ENCODE measurements at regions not wholly inside any gene's neighbourhood (a gene's known extent, or its start where the extent isn't known, plus 50 kb on each side); places are given as distances from the start of the nearest gene placed in this dataset.

GRCh38 chr17:77462553-77463497 is 322.1 kb downstream of the SEC14L1 start:
- TF ChIP-seq POLR2A (IDR thresholded peaks at IDR 0.05; ENCODE audit: low read depth, low read length) = no peak
- FAIRE-seq = no peak
- DNase-seq (ENCODE audit: insufficient read length, low spot score) = no peak

GRCh38 chr17:77464988-77465357 is 324.2 kb downstream of the SEC14L1 start:
- no peak for TF ChIP-seq POLR2A (IDR thresholded peaks at IDR 0.05; ENCODE audit: low read depth, low read length)
- FAIRE-seq (no peak), DNase-seq (ENCODE audit: insufficient read length, low spot score) (no peak)

GRCh38 chr17:77465358-77466041 is 324.7 kb downstream of the SEC14L1 start:
- no peak for FAIRE-seq

GRCh38 chr17:77466140-77466539 is 325.4 kb downstream of the SEC14L1 start:
- FAIRE-seq = no peak
- TF ChIP-seq POLR2A (IDR thresholded peaks at IDR 0.05; ENCODE audit: low read depth, low read length) = no peak
- no peak for DNase-seq (ENCODE audit: insufficient read length, low spot score)

More at GRCh38 chr17:77465358-77466041, 324.7 kb downstream of the SEC14L1 start:
- peak; percentile 85 for DNase-seq (ENCODE audit: insufficient read length, low spot score)
- TF ChIP-seq POLR2A (IDR thresholded peaks at IDR 0.05; ENCODE audit: low read depth, low read length) = no peak

- FAIRE-seq = no peak
- no peak for DNase-seq (ENCODE audit: insufficient read length, low spot score)
- no peak for TF ChIP-seq POLR2A (IDR thresholded peaks at IDR 0.05; ENCODE audit: low read depth, low read length)
These were observed 325.9 kb downstream of the SEC14L1 start for GRCh38 chr17:77466596-77467223.

- no peak for FAIRE-seq
- no peak for DNase-seq (ENCODE audit: insufficient read length, low spot score)
- no peak for TF ChIP-seq POLR2A (IDR thresholded peaks at IDR 0.05; ENCODE audit: low read depth, low read length)
These were observed 326.8 kb downstream of the SEC14L1 start for GRCh38 chr17:77467521-77467920.

GRCh38 chr17:77468897-77469296 is 328.1 kb downstream of the SEC14L1 start:
- DNase-seq (ENCODE audit: insufficient read length, low spot score) (no peak), FAIRE-seq (no peak)

GRCh38 chr17:77470330-77470786 is 329.6 kb downstream of the SEC14L1 start:
- FAIRE-seq (no peak), DNase-seq (ENCODE audit: insufficient read length, low spot score) (no peak)
- no peak for TF ChIP-seq POLR2A (IDR thresholded peaks at IDR 0.05; ENCODE audit: low read depth, low read length)

More at GRCh38 chr17:77468897-77469296, 328.1 kb downstream of the SEC14L1 start:
- TF ChIP-seq POLR2A (IDR thresholded peaks at IDR 0.05; ENCODE audit: low read depth, low read length) = no peak

GRCh38 chr17:77470800-77471733 is 330.3 kb downstream of the SEC14L1 start:
- no peak for TF ChIP-seq POLR2A (IDR thresholded peaks at IDR 0.05; ENCODE audit: low read depth, low read length)
- FAIRE-seq = no peak
- peak; percentile 88 for DNase-seq (ENCODE audit: insufficient read length, low spot score)

GRCh38 chr17:77471984-77472461 is 331.3 kb downstream of the SEC14L1 start:
- no peak for FAIRE-seq
- no peak for TF ChIP-seq POLR2A (IDR thresholded peaks at IDR 0.05; ENCODE audit: low read depth, low read length)

GRCh38 chr17:77472468-77473310 is 331.9 kb downstream of the SEC14L1 start:
- no peak for TF ChIP-seq POLR2A (IDR thresholded peaks at IDR 0.05; ENCODE audit: low read depth, low read length)
- FAIRE-seq (no peak), DNase-seq (ENCODE audit: insufficient read length, low spot score) (no peak)

More at GRCh38 chr17:77471984-77472461, 331.3 kb downstream of the SEC14L1 start:
- DNase-seq (ENCODE audit: insufficient read length, low spot score) = no peak

- DNase-seq (ENCODE audit: insufficient read length, low spot score) (no peak), FAIRE-seq (no peak)
- no peak for TF ChIP-seq POLR2A (IDR thresholded peaks at IDR 0.05; ENCODE audit: low read depth, low read length)
These were observed 333.0 kb downstream of the SEC14L1 start for GRCh38 chr17:77473615-77474226.
